CD4-positive, alpha-beta T cell treated with Interleukin-15 for 1 hour (primary cell): ENCODE measurements at regions not wholly inside any gene's neighbourhood (a gene's known extent, or its start where the extent isn't known, plus 50 kb on each side); places are given as distances from the start of the nearest gene placed in this dataset.
"Not testable (repeated sequence)": the region's sequence is repeated elsewhere in the genome, so short reads cannot be mapped to it uniquely, and the experiment has no call there.

ENCODE experiments used
- DNase-seq: peaks from one replicate; pipeline ENCODE4 v3.0.0-alpha.2; 2020

GRCh38 chr2:110394769-110395168, 77.8 kb downstream of the LIMS4 start:
- DNase-seq, result not testable (repeated sequence)

- DNase-seq, result not testable (repeated sequence)
These were observed 80.2 kb downstream of the LIMS4 start for GRCh38 chr2:110392366-110392765.

- DNase-seq, result not testable (repeated sequence)
These were observed 81.6 kb downstream of the LIMS4 start for GRCh38 chr2:110391035-110391418.

GRCh38 chr2:110390351-110391034, 82.1 kb downstream of the LIMS4 start:
- DNase-seq, result peak; percentile 12

- not testable (repeated sequence) for DNase-seq
These were observed 85.6 kb downstream of the LIMS4 start for GRCh38 chr2:110387044-110387443.

- not testable (repeated sequence) for DNase-seq
These were observed 86.1 kb downstream of the LIMS4 start for GRCh38 chr2:110386546-110386945.

GRCh38 chr2:110384736-110385119, 87.9 kb downstream of the LIMS4 start:
- DNase-seq, result not testable (repeated sequence)

GRCh38 chr2:110384109-110384735, 88.4 kb downstream of the LIMS4 start:
- DNase-seq, result not testable (repeated sequence)

GRCh38 chr2:110383163-110384048, 89.2 kb downstream of the LIMS4 start:
- not testable (repeated sequence) for DNase-seq

GRCh38 chr2:110373519-110373918, 99.1 kb downstream of the LIMS4 start:
- DNase-seq, result not testable (repeated sequence)

GRCh38 chr2:110371633-110372032, 101.0 kb downstream of the LIMS4 start:
- not testable (repeated sequence) for DNase-seq

- DNase-seq, result not testable (repeated sequence)
These were observed 115.0 kb downstream of the LIMS4 start for GRCh38 chr2:110357616-110358015.

- not testable (repeated sequence) for DNase-seq
These were observed 118.2 kb downstream of the LIMS4 start for GRCh38 chr2:110354294-110355018.

GRCh38 chr2:110350718-110351117, 121.9 kb downstream of the LIMS4 start:
- DNase-seq, result not testable (repeated sequence)

- DNase-seq, result not testable (repeated sequence)
These were observed 123.7 kb downstream of the LIMS4 start for GRCh38 chr2:110348902-110349301.

- not testable (repeated sequence) for DNase-seq
These were observed 128.1 kb downstream of the LIMS4 start for GRCh38 chr2:110344405-110345035.

- not testable (repeated sequence) for DNase-seq
These were observed 129.7 kb upstream of the MTLN start for GRCh38 chr2:110342077-110342476.

- not testable (repeated sequence) for DNase-seq
These were observed 126.8 kb upstream of the MTLN start for GRCh38 chr2:110339126-110339525.

- not testable (repeated sequence) for DNase-seq
These were observed 126.1 kb upstream of the MTLN start for GRCh38 chr2:110338277-110339003.

- DNase-seq, result not testable (repeated sequence)
These were observed 123.7 kb upstream of the MTLN start for GRCh38 chr2:110336071-110336470.

GRCh38 chr2:110335415-110336049, 123.2 kb upstream of the MTLN start:
- DNase-seq, result not testable (repeated sequence)
